ENCODE measurements at regions not wholly inside any gene's neighbourhood (a gene's known extent, or its start where the extent isn't known, plus 50 kb on each side); places are given as distances from the start of the nearest gene placed in this dataset.
"Not testable (repeated sequence)": the region's sequence is repeated elsewhere in the genome, so short reads cannot be mapped to it uniquely, and the experiment has no call there.

DNA sequence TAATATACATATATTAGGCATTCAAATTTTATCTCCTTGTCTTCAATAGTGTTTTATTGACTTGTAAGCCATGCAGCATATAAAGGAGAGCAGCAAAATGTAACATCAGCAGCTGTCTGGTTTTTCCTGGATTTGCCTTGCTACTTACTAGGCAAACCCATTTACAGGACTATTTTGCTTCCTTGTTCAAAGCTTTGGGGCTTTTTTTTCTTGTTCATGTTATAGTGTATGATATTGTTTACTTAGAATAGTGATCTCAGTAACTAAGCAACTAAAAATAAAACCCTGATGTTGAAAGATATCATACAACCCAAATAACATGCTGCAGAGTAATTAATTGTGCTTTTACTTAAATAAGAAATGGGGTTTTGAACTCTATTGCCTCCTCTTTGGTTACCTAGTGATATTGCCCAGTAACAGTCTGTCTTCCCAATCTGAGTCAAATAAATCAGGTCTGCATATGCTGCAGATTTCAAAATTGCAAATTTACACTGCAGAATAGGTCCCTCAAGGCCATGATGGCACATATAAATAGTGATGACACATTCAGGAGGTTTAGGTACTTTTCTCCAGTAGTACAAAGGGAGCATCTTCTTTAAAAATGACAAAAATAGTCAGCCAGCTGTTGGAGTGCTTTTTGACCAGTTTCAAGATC is 578.1 kb upstream of the NECTIN3 start:
- DNase-seq, result no peak

DNA sequence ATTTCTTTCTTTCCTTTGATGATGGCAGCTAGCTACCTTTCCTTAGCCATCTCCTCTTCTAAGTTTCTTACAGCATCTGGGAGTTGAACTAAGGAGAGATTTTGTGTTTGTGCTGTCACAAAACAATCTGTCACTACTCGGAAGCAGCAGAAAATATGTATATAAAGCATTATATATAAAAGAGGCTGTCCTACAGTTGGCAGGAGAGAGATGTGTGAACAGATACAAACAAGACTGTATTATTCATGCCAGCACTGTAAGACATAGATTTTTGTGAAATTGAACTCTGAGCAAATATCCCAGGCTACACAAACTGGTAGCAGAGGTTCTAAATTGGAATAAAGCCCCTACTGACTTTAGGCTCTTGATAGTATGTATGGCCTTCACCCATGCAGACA is 577.5 kb upstream of the NECTIN3 start:
- DNase-seq, result no peak

DNA sequence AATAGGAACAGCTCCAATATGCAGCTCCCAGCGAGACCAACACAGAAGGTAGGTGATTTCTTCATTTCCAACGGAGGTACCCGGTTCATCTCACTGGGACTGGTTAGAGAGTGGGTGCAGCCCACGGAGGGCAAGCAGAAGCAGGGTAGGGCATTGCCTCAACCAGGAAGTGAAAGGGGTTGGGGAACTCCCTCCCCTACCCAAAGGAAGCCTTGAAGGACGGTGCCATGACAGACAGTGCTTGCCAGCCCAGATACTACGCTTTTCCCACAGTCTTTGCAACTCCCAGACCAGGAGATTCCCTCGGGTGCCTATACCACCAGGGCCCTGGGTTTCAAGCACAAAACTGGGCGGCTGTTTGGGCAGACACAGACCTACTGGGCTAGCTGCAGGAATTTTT is 576.9 kb upstream of the NECTIN3 start:
- no peak for DNase-seq

DNA sequence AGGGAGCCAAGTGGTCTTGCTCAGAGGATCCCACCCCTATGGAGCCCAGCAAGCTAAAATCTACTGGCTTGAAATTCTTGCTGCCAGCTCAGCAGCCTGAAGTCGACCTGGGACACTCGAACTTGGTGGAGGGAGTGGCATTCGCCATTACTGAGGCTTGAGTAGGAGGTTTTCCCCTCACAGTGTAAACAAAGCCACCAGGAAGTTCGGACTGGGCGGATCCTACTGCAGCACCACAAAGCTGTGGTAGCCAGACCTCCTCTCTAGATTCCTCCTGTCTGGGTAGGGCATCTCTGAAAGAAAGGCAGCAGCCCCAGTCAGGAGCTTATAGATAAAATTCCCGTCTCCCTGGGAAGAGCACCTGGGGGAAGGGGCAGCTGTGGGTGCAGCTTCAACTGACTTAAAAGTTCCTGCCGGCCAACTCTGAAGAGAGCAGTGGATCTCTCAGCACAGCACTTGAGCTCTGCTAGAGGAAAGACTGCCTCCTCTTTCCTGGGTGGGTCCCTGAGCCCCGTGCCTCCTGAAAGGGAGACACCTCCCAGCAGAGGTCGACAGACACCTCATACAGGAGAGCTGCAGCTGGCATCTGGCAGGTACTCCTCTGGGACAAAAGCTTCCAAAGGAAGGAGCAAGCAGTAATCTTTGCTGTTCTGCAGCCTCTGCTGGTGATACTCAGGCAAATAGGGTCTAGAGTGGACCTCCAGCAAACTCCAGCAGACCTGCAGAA is 576.3 kb upstream of the NECTIN3 start:
- no peak for DNase-seq

- DNase-seq, result no peak
Observed at GRCh38 chr3:110504401-110504800, 567.2 kb upstream of the NECTIN3 start.

- DNase-seq, result no peak
Observed at GRCh38 chr3:110504901-110505300, 566.7 kb upstream of the NECTIN3 start.

DNA sequence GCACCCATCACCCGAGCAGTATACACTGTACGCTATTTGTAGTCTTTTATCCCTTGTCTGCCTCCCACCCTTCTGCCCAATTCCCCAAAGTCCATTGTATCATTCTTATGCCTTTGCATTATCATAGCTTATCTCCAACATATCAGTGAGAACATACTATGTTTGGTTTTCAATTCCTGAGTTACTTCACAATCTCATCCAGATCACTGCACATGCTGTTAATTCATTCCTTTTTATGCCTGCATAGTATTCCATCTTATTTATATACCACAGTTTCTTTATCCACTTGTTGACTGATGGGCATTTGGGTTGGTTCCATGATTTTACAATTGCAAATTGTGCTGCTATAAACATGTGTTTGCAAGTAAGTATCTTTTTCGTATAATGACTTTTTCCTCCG is 564.7 kb upstream of the NECTIN3 start:
- no peak for DNase-seq

- DNase-seq, result not testable (repeated sequence)
Observed at GRCh38 chr3:110507570-110507969, 564.0 kb upstream of the NECTIN3 start.

GRCh38 chr3:110512961-110513360 is 558.7 kb upstream of the NECTIN3 start:
- no peak for DNase-seq

GRCh38 chr3:110518031-110518430 is 553.6 kb upstream of the NECTIN3 start:
- DNase-seq, result no peak

GRCh38 chr3:110519071-110519470 is 552.5 kb upstream of the NECTIN3 start:
- DNase-seq, result no peak

GRCh38 chr3:110521019-110521418 is 550.6 kb upstream of the NECTIN3 start:
- no peak for DNase-seq

DNA sequence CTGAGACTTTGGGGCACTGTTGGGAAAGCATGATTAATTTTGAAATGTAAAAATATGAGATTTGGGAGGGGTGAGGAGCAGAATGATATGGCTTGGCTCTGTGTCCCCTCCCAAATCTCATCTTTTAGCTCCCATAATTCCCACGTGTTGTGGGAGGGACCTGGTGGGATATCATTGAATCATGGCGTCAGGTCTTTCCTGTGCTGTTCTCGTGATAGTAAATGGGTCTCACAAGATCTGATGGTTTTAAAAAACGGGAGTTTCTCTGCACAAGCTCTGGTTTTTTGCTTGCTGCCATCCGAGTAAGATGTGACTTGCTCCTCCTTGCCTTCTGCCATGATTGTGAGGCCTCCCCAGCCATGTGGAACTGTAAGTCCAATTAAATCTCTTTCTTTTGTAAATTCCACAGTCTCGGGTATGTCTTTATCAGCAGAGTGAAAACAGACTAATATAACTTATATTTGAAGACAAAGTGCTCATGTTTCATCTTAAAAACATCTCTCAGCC is 546.0 kb upstream of the NECTIN3 start:
- DNase-seq, result not testable (repeated sequence)

DNA sequence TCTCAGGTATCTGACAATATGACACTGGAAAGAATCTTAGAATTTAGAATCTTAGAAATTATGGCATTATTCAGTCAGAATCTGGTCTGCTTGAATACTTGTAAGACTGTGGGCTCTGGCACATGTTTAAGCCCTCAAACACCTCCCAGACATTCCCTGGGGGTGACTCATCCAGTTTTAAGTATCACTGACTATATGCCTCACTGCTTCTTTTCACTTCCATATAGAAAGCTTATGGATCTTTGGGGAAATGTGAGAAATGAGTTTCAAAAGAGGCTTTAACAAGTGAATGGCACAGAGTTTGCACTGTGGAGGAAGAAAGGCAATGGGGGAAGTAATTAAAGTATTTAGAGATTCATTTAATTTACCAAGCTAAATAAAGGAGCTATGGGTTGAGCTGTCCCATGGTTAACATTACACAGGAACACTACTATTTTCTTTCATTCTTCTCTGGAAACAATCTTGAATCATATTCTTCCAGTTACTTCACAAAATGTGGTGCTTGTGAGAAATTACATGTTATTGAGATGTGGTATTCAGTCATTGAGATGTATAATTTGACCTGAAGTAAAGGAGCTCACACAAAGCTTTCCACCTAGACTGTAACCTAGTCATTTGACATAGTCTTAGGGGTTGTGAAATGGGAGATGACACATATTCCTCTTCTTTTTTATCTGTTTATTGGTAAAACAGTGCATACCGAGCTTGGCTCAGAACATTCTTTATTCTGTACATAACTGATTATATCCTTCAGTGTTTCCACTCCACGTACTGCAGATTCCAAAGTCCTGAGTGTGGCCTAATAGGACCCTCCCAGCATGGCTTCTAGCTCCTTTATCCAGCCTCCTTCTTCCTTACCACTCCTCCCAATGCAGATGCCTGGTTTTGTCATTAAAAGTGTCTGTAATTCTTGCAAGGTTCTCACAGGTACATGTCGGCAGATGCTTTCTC is 544.6 kb upstream of the NECTIN3 start:
- DNase-seq, result no peak

DNA sequence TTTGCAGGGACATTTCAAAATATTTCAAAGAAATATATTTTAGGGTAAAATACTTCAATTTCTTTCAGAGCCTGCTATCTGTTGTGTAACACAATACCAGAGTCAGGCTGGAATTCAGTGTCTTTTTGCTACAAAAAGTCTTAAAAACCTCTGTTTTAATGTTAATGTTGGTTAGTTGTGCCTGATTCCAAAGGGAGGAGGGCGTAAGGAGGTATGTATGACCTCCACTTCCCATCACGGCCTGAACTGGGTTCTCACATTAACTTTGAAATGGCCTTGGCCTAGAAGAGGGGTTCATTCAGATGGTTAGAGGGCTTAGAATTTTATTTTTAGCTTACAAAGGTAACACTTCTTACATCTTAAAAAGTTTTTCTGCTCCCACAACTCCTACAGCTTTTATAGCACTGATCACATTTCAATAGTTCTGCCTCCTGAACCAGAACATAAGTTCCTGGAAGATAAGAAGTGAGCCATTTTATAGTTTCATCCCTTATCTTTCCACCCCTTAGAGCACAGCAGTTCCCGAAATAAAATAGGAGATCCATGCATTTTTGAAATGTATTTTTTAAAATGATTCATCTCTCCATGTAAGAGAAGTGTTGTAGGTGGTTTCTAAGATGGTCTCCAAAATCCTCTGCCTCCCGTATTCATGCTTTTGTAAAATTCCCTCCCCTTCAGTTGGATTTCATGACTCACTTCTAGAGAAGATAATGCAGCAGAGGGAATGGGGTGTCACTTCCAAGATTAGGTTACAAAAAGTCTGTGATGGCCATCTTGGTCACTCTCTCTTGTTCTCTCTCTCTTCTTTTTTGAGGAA is 543.1 kb upstream of the NECTIN3 start:
- DNase-seq, result no peak

DNA sequence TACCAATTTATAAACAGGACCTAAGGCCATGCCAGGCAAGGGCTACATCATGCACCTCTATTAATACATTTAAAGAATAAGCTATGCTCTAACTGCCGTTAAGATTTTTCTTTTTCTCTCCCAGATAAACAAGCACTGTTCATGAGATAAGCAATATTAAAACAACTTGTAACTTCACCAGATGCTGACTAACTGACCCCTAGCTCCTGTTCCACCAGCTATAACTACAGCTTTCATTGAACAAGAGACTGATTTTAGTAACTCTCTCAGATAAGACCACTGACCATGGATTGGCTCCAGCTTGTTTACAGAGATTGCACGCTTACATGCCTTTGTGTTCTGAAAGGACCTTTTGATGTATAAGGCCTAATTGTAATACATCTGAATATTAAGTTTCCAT is 540.7 kb upstream of the NECTIN3 start:
- DNase-seq, result no peak

- no peak for DNase-seq
Observed at GRCh38 chr3:110533089-110533488, 538.5 kb upstream of the NECTIN3 start.

DNA sequence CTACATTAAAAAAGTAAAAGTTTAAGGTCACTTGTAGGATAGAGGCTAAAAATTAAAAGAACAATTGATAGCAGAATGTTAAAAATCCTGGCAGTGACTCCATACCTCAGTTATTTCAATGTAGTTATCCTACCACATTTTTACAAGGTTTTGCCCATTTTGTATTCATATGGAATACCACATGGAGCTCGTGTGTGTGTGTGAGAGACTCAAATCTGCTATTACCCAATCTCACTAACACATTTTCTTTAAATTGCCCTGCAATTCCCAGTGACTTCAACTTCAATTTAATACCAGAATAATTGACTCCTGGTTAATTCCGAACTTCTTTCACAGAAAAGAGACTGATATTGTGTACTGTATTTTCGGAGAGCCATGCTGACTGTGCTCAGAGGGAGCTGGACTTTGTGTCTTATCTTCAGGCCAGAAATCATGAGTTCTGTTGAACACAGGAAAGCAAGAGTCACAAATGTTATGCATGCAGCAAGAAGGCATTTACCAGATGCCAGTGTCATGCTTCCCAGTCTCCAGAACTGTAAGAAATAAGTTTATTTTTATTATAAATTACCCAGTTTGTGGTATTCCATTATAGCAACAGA is 529.0 kb upstream of the NECTIN3 start:
- no peak for DNase-seq

DNA sequence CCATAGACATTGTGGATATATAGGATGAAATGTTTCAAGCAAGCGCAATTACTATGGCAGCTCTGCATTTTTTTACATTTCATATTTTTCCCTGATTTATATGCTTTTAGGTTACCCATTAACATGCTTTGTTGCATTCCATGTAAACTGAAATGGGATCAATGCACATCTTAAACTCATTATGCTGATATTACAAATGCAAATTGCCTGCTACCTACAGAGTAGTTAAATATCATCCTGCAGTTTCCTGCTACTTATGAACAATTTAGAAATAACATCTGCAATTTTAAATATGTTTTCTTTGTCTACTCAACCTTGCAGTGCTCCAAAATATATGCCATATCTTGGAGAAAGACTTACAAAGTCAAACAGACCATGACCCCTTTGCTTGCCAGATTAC is 526.9 kb upstream of the NECTIN3 start:
- DNase-seq, result no peak

- DNase-seq, result no peak
Observed at GRCh38 chr3:110550511-110550910, 521.1 kb upstream of the NECTIN3 start.

DNA sequence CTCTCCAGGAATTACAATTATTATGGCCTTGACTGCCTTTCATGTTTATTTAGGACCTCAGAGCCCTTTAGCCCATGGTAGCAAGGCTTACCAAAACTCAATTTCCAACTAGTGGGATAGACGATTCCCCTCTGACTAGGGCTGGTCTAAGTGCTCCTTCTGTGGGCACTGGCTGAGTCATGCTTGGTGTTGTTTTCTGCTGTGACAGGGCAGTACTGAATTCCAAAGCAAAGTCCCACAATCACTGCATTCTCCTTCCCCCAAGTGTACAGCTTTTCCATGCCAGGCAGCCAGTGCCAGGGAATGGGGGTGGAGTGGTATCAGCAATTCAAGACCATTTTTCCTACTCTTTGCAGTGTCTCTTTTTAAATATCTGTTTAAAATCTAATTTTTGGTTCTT is 509.0 kb upstream of the NECTIN3 start:
- DNase-seq, result no peak

DNA sequence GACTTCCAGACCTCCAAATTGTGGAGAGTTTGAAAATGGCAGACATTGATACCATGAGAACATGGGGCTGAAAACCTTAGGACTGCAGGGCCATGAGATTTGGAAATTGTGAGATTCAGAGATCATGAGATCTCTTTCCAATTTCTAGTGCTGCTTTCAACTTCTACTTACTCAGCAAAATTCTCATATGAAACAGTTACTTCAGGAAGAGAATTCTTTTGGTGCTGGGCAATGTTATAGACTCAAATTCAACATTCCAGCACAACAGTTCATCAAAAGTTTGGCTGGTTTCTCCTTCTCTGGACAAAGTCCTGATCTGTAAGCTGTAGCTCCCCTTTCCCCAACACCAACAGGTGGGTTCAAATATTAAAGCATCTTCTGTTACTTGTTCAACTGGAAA is 506.9 kb upstream of the NECTIN3 start:
- DNase-seq, result no peak
